Natural killer cell (primary cell): ENCODE measurements at regions not wholly inside any gene's neighbourhood (a gene's known extent, or its start where the extent isn't known, plus 50 kb on each side); places are given as distances from the start of the nearest gene placed in this dataset.

ENCODE experiments used
- ATAC-seq, 3 donors: fragments of 150-1000 bp in 2 of 3; fragments of 200-7000 bp in 1 of 3; cut with Tn5 transposase; 1 replicate in 1 of 3; 2 replicates in 2 of 3; pipeline ENCODE4 v1.10.0; 2021; ENCODE audit warnings: mild to moderate bottlenecking in 2 of 3, moderate library complexity in 2 of 3
- DNase-seq, 2 donors: peaks; one replicate each; pipeline versions ENCODE4 v3.0.0 to v3.0.0-alpha.2; 2013 to 2021; ENCODE audit warnings: mixed read lengths in 1 of 2
- H3K27ac ChIP-seq: one replicate; pipeline ENCODE4 v1.5.1; 2013; ENCODE audit warnings: mild to moderate bottlenecking, low read length
- H3K27me3 ChIP-seq: one replicate; pipeline ENCODE4 v1.6.1; 2013; ENCODE audit warnings: low read length; ENCODE audit not compliant: control insufficient read depth, insufficient read depth
- H3K36me3 ChIP-seq: one replicate; pipeline ENCODE4 v1.6.1; 2013; ENCODE audit warnings: low read length; ENCODE audit not compliant: control insufficient read depth, insufficient read depth
- H3K4me1 ChIP-seq: one replicate; pipeline ENCODE4 v1.6.1; 2013; ENCODE audit warnings: low read length; ENCODE audit not compliant: control insufficient read depth, insufficient read depth
- H3K4me3 ChIP-seq: one replicate; pipeline ENCODE4 v1.5.1; 2013; ENCODE audit warnings: low read length
- H3K9me3 ChIP-seq: one replicate; pipeline ENCODE4 v1.6.1; 2013; ENCODE audit warnings: low read length; ENCODE audit not compliant: control insufficient read depth, insufficient read depth
- H3K27ac Mint-ChIP-seq, 2 donors: one replicate each; pipeline ENCODE4 v1.8.0; 2022; ENCODE audit warnings: mild to moderate bottlenecking in 2 of 2, mixed read lengths in 2 of 2, moderate library complexity in 1 of 2
- H3K27me3 Mint-ChIP-seq, 2 donors: one replicate each; pipeline ENCODE4 v1.8.0; 2022; ENCODE audit warnings: low read depth in 2 of 2, mixed read lengths in 2 of 2
- H3K36me3 Mint-ChIP-seq: one replicate; pipeline ENCODE4 v1.8.0; 2022; ENCODE audit warnings: mixed read lengths
- H3K4me1 Mint-ChIP-seq, 2 donors: one replicate each; pipeline ENCODE4 v1.8.0; 2022; ENCODE audit warnings: mixed read lengths in 2 of 2
- H3K4me3 Mint-ChIP-seq: one replicate; pipeline ENCODE4 v1.8.0; 2022; ENCODE audit warnings: mild to moderate bottlenecking, moderate library complexity, mixed read lengths
- H3K9me3 Mint-ChIP-seq, 2 donors: one replicate each; pipeline ENCODE4 v1.8.0; 2022; ENCODE audit warnings: mixed read lengths in 2 of 2
- WGBS: methylation state at CpG from one replicate; pipeline ENCODE4 v1.1.7; 2013; ENCODE audit warnings: missing lambda C conversion rate; ENCODE audit not compliant: insufficient coverage; 5-methylcytosine and 5-hydroxymethylcytosine counted together
- intact Hi-C: fragments of 100-400 bp; cut with micrococcal nuclease; formaldehyde crosslinking; loops from one replicate; pipeline ENCODE4 v1.14.2; 2022
- TF ChIP-seq, protein P1 (sequence below): fragments of 200-600 bp; IDR thresholded peaks from one replicate; pipeline ENCODE4 v1.8.0; 2022; ENCODE audit warnings: antibody characterized with exemption

DNA sequence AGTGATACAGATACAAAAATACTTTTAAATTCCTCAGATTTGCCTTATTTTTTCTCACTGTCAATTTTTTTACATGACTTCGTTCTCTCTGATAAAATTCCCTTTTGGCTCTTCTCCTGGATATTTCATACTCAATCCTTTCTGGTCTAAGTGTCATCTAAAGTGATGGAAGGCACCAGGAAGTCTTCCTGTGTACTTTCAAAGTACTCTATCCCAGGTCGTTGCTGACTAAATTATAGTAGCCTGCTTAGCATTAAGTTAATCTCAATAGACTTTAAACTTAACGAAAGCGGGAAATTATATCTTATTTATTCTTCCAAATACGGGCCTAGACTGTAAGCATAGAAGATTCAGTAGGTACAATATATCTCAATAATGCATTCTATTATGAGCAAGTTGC, 67.8 kb downstream of the CASP12 start:
- ATAC-seq (no peak), DNase-seq (no peak)
- intact Hi-C loops = no loop called here
- Histone ChIP-seq H3K36me3 (no peaks in the 10 kb centered on the region), H3K27me3 (no peaks in the 10 kb centered on the region), H3K9me3 (no peaks in the 10 kb centered on the region), H3K4me3 (no peak overlapping the region), H3K4me1 (no peaks in the 10 kb centered on the region), H3K27ac (no peak overlapping the region)
- Mint-ChIP-seq H3K36me3 (no peaks in the 10 kb centered on the region), H3K9me3 (peaks cover 0 to 2% of the 10 kb centered on the region in 2 donors), H3K4me1 (no peaks in the 10 kb centered on the region), H3K27ac (no peak overlapping the region), H3K4me3 (no peak overlapping the region), H3K27me3 (no peaks in the 10 kb centered on the region)
- WGBS = 100% methylated on average over 2 of the region's 5 CpGs
- TF ChIP-seq, protein P1, sequence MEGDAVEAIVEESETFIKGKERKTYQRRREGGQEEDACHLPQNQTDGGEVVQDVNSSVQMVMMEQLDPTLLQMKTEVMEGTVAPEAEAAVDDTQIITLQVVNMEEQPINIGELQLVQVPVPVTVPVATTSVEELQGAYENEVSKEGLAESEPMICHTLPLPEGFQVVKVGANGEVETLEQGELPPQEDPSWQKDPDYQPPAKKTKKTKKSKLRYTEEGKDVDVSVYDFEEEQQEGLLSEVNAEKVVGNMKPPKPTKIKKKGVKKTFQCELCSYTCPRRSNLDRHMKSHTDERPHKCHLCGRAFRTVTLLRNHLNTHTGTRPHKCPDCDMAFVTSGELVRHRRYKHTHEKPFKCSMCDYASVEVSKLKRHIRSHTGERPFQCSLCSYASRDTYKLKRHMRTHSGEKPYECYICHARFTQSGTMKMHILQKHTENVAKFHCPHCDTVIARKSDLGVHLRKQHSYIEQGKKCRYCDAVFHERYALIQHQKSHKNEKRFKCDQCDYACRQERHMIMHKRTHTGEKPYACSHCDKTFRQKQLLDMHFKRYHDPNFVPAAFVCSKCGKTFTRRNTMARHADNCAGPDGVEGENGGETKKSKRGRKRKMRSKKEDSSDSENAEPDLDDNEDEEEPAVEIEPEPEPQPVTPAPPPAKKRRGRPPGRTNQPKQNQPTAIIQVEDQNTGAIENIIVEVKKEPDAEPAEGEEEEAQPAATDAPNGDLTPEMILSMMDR = no peak

DNA sequence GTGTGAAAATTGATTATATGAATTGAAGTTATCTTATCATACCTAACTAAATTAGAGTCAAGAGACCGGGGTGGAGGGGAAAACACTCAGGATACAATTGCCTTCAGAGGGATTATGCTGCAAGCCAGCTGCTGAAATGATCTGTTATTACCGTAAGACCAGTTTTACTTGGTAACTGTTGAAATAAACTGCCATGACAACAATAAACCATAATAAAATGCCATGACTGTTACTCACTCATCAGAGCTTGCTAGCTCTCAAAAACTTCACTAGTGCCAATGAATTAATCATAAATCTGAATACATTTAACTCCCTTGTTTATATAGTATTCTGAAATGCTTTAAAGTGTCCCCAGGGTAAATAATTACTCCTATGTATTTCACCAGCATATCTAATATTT, 68.2 kb downstream of the CASP12 start:
- Mint-ChIP-seq H3K4me1 (no peaks in the 10 kb centered on the region), H3K4me3 (no peak overlapping the region), H3K36me3 (no peaks in the 10 kb centered on the region), H3K27me3 (no peaks in the 10 kb centered on the region), H3K9me3 (peaks cover 0 to 2% of the 10 kb centered on the region in 2 donors), H3K27ac (no peak overlapping the region)
- Histone ChIP-seq H3K27ac (no peak overlapping the region), H3K4me1 (no peaks in the 10 kb centered on the region), H3K36me3 (no peaks in the 10 kb centered on the region), H3K27me3 (no peaks in the 10 kb centered on the region), H3K4me3 (no peak overlapping the region), H3K9me3 (no peaks in the 10 kb centered on the region)
- DNase-seq (no peak), ATAC-seq (no peak)
- TF ChIP-seq, protein P1 = no peak
- intact Hi-C loops = no loop called here
- WGBS = 100% methylated on average over 1 of the region's 2 CpGs

- Histone ChIP-seq H3K36me3 (no peaks in the 10 kb centered on the region), H3K4me3 (no peak overlapping the region), H3K27me3 (no peaks in the 10 kb centered on the region), H3K9me3 (no peaks in the 10 kb centered on the region), H3K4me1 (no peaks in the 10 kb centered on the region), H3K27ac (no peak overlapping the region)
- TF ChIP-seq, protein P1 = no peak
- ATAC-seq = no peak
- Mint-ChIP-seq H3K4me1 (peaks cover 0 to 10% of the 10 kb centered on the region in 2 donors), H3K4me3 (no peak overlapping the region), H3K9me3 (peaks cover 0 to 2% of the 10 kb centered on the region in 2 donors), H3K27me3 (no peaks in the 10 kb centered on the region), H3K27ac (no peak overlapping the region), H3K36me3 (no peaks in the 10 kb centered on the region)
- DNase-seq = no peak
- WGBS = no CpG with 5 or more reads among the region's 1 CpG
- intact Hi-C loops = loop anchor here (10.0 kb wide), 1 partner anchor 178 kb away; no protein-coding TSS in a partner anchor
Measured at GRCh38 chr11:104826772-104827171, 71.5 kb downstream of the CASP12 start.

DNA sequence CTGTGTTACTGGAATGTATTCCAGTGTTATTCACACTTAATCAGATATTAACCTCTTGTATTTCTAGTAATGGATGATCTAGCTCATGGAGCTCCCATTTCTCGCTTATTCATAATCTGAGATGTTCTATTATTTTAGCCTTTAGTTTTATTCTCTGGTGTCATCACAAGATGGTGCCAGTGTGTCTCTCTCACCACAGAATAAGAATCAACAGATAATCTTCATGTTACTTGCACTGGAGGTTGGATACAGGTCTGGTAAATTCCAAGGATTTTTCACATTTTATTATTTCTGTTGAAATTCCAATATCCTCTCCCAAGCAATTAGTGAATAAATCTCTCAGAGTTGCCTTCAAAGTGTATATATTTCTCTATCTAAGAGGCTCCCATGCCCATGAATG, 74.6 kb downstream of the CASP12 start:
- Mint-ChIP-seq H3K4me1 (peaks cover 0 to 10% of the 10 kb centered on the region in 2 donors), H3K4me3 (no peak overlapping the region), H3K27me3 (no peaks in the 10 kb centered on the region), H3K36me3 (no peaks in the 10 kb centered on the region), H3K27ac (no peak overlapping the region), H3K9me3 (no peaks in the 10 kb centered on the region)
- H3K9me3 ChIP-seq = no peaks in the 10 kb centered on the region
- DNase-seq (peak in 1 of 2 donors; percentile 26), ATAC-seq (no peak)
- intact Hi-C loops = loop anchor here (10.0 kb wide), 1 partner anchor 181 kb away; no protein-coding TSS in a partner anchor
- H3K36me3 ChIP-seq = no peaks in the 10 kb centered on the region
- no CpG with 5 or more reads among the region's 1 CpG for WGBS
- H3K27me3 ChIP-seq = no peaks in the 10 kb centered on the region
- H3K27ac ChIP-seq = no peak overlapping the region
- no peak overlapping the region for H3K4me3 ChIP-seq
- TF ChIP-seq, protein P1 = peak; percentile 18
- H3K4me1 ChIP-seq = no peaks in the 10 kb centered on the region
